GM12872 (cell line): ENCODE measurements at regions not wholly inside any gene's neighbourhood (a gene's known extent, or its start where the extent isn't known, plus 50 kb on each side); places are given as distances from the start of the nearest gene placed in this dataset.

Experiments
- CTCF ChIP-seq: IDR thresholded peaks from 3 replicates; pipeline ENCODE4 v1.5.1; 2011; ENCODE audit warnings: low read depth, mild to moderate bottlenecking, low read length, moderate library complexity; ENCODE audit not compliant: insufficient read depth

- TF ChIP-seq CTCF = no peak
These were observed 445.9 kb downstream of the SETD4 start for GRCh38 chr21:35614396-35614921.

- no peak for TF ChIP-seq CTCF
These were observed 448.6 kb downstream of the SETD4 start for GRCh38 chr21:35611708-35612132.

GRCh38 chr21:35609263-35609662 is 451.1 kb downstream of the SETD4 start:
- TF ChIP-seq CTCF = no peak

- no peak for TF ChIP-seq CTCF
These were observed 452.9 kb downstream of the SETD4 start for GRCh38 chr21:35607406-35607805.

GRCh38 chr21:35606578-35606977 is 453.7 kb downstream of the SETD4 start:
- no peak for TF ChIP-seq CTCF

GRCh38 chr21:35606146-35606545 is 454.2 kb downstream of the SETD4 start:
- TF ChIP-seq CTCF = no peak

GRCh38 chr21:35603494-35603893 is 456.8 kb downstream of the SETD4 start:
- no peak for TF ChIP-seq CTCF
